GM23338 (cell line): ENCODE measurements at regions not wholly inside any gene's neighbourhood (a gene's known extent, or its start where the extent isn't known, plus 50 kb on each side); places are given as distances from the start of the nearest gene placed in this dataset.

Experiments
- ATAC-seq: fragments of 200-7000 bp; cut with Tn5 transposase; 3 replicates; pipeline ENCODE4 v1.9.1; 2020
- DNase-seq: peaks from one replicate; pipeline ENCODE4 v3.0.0-alpha.2; 2015; ENCODE audit warnings: low spot score
- H2AFZ ChIP-seq: fragments of 200-600 bp; sonication (generic); 2 replicates; pipeline ENCODE4 v1.8.0; 2016; ENCODE audit warnings: antibody characterized with exemption, mild to moderate bottlenecking, moderate library complexity
- H3F3A ChIP-seq: fragments of 200-600 bp; sonication (generic); replicated peaks from 2 replicates; pipeline ENCODE4 v1.8.0; 2017; ENCODE audit warnings: antibody characterized with exemption, mixed run types, low read depth
- H3K27ac ChIP-seq: fragments of 200-600 bp; sonication (generic); 2 replicates; pipeline ENCODE4 v1.6.1; 2016; ENCODE audit warnings: low read depth
- H3K27me3 ChIP-seq: fragments of 200-600 bp; sonication (generic); 2 replicates; pipeline ENCODE4 v1.8.0; 2016; ENCODE audit warnings: mild to moderate bottlenecking, mixed run types, moderate library complexity; ENCODE audit not compliant: insufficient read depth
- H3K36me3 ChIP-seq: fragments of 200-600 bp; sonication (generic); 2 replicates; pipeline ENCODE4 v1.8.0; 2016; ENCODE audit warnings: mild to moderate bottlenecking; ENCODE audit not compliant: insufficient read depth
- H3K4me1 ChIP-seq: fragments of 200-600 bp; sonication (generic); 2 replicates; pipeline ENCODE4 v1.8.0; 2016; ENCODE audit warnings: mild to moderate bottlenecking, moderate library complexity; ENCODE audit not compliant: insufficient read depth
- H3K4me2 ChIP-seq: fragments of 200-600 bp; sonication (generic); 2 replicates; pipeline ENCODE4 v1.7.1; 2017; ENCODE audit warnings: mixed run types
- H3K4me3 ChIP-seq: fragments of 200-600 bp; sonication (generic); 2 replicates; pipeline ENCODE4 v1.6.1; 2016; ENCODE audit warnings: mixed run types
- H3K79me2 ChIP-seq: fragments of 200-600 bp; sonication (generic); replicated peaks from 2 replicates; pipeline ENCODE4 v1.8.0; 2017; ENCODE audit warnings: mild to moderate bottlenecking; ENCODE audit not compliant: insufficient read depth
- H3K9me2 ChIP-seq: fragments of 200-600 bp; sonication (generic); 2 replicates; pipeline ENCODE4 v1.8.0; 2017; ENCODE audit not compliant: insufficient read depth
- H4K20me1 ChIP-seq: fragments of 200-600 bp; sonication (generic); replicated peaks from 2 replicates; pipeline ENCODE4 v1.8.0; 2017; ENCODE audit warnings: mild to moderate bottlenecking; ENCODE audit not compliant: insufficient read depth
- H3K27ac Mint-ChIP-seq: 2 replicates; pipeline ENCODE4 v1.8.0; 2020; ENCODE audit warnings: inconsistent platforms, mild to moderate bottlenecking, moderate library complexity, mixed read lengths
- H3K27me3 Mint-ChIP-seq: 3 replicates; pipeline ENCODE4 v1.8.0; 2022; ENCODE audit warnings: low read depth, mild to moderate bottlenecking, moderate library complexity, mixed read lengths, inconsistent platforms; ENCODE audit not compliant: insufficient read depth, poor library complexity
- H3K36me3 Mint-ChIP-seq: 3 replicates; pipeline ENCODE4 v1.8.0; 2021; ENCODE audit warnings: low read depth, mild to moderate bottlenecking, inconsistent platforms, moderate library complexity, mixed read lengths
- H3K4me1 Mint-ChIP-seq: 3 replicates; pipeline ENCODE4 v1.8.0; 2020; ENCODE audit warnings: mild to moderate bottlenecking, inconsistent platforms, mixed read lengths
- H3K4me3 Mint-ChIP-seq: 3 replicates; pipeline ENCODE4 v1.8.0; 2021; ENCODE audit warnings: moderate library complexity, mild to moderate bottlenecking, inconsistent platforms, mixed read lengths
- H3K9me3 Mint-ChIP-seq: 3 replicates; pipeline ENCODE4 v1.8.0; 2020; ENCODE audit warnings: moderate library complexity, mild to moderate bottlenecking, inconsistent platforms, mixed read lengths
- CREB1 ChIP-seq: fragments of 250-450 bp; sonication (Bioruptor Pico); IDR thresholded peaks from 2 replicates; pipeline ENCODE4 v1.5.0; 2020; ENCODE audit warnings: low read depth, mild to moderate bottlenecking, moderate library complexity
- CTCF ChIP-seq, 2 experiments: fragments of 200-600 bp in 1 of 2; sonication (generic) in 1 of 2; conservative IDR thresholded peaks; 2 replicates each; pipeline versions ENCODE4 v1.5.1 to v1.6.1; 2016 to 2017; ENCODE audit warnings: antibody characterized with exemption in 2 of 2, low read depth in 2 of 2, mild to moderate bottlenecking in 2 of 2, moderate library complexity in 1 of 2
- ETS1 ChIP-seq: IDR thresholded peaks from 2 replicates; pipeline ENCODE4 v1.6.1; 2016; ENCODE audit warnings: antibody characterized with exemption
- EZH2 ChIP-seq: fragments of 200-600 bp; sonication (generic); IDR thresholded peaks from one replicate; pipeline ENCODE4 v1.8.0; 2017; ENCODE audit warnings: antibody characterized with exemption, mild to moderate bottlenecking, low read depth; ENCODE audit not compliant: unreplicated experiment
- EZH2phosphoT487 ChIP-seq: fragments of 200-600 bp; sonication (generic); IDR thresholded peaks from one replicate; pipeline ENCODE4 v1.8.1; 2018; ENCODE audit warnings: antibody characterized with exemption; ENCODE audit not compliant: unreplicated experiment
- JUNB ChIP-seq: IDR thresholded peaks from one replicate; pipeline ENCODE4 v1.6.1; 2016; ENCODE audit warnings: antibody characterized with exemption; ENCODE audit not compliant: unreplicated experiment
- NANOG ChIP-seq: IDR thresholded peaks from 2 replicates; pipeline ENCODE4 v1.6.1; 2016; ENCODE audit warnings: antibody characterized with exemption, borderline replicate concordance
- POLR2AphosphoS5 ChIP-seq: IDR thresholded peaks from 2 replicates; pipeline ENCODE4 v1.6.1; 2016; ENCODE audit warnings: antibody characterized with exemption, low read depth
- STAT1 ChIP-seq: IDR thresholded peaks from one replicate; pipeline ENCODE4 v1.6.1; 2016; ENCODE audit warnings: antibody characterized with exemption; ENCODE audit not compliant: unreplicated experiment
- ZNF114 ChIP-seq: fragments of 250-450 bp; sonication (Bioruptor Pico); IDR thresholded peaks from 2 replicates; pipeline ENCODE4 v1.5.0; 2020; ENCODE audit warnings: mild to moderate bottlenecking, moderate library complexity
- ZNF331 ChIP-seq: fragments of 250-450 bp; sonication (Bioruptor Pico); IDR thresholded peaks from 2 replicates; pipeline ENCODE4 v1.5.0; 2020; ENCODE audit warnings: low read depth, mild to moderate bottlenecking, moderate library complexity
- TF ChIP-seq, protein P1 (sequence below): IDR thresholded peaks from one replicate; pipeline ENCODE4 v1.6.1; 2018; ENCODE audit warnings: antibody characterized with exemption; ENCODE audit not compliant: unreplicated experiment
- TF ChIP-seq, protein P2 (sequence below): fragments of 250-450 bp; sonication (Bioruptor Pico); IDR thresholded peaks from 2 replicates; pipeline ENCODE4 v1.5.0; 2020; ENCODE audit warnings: mild to moderate bottlenecking, moderate library complexity

DNA sequence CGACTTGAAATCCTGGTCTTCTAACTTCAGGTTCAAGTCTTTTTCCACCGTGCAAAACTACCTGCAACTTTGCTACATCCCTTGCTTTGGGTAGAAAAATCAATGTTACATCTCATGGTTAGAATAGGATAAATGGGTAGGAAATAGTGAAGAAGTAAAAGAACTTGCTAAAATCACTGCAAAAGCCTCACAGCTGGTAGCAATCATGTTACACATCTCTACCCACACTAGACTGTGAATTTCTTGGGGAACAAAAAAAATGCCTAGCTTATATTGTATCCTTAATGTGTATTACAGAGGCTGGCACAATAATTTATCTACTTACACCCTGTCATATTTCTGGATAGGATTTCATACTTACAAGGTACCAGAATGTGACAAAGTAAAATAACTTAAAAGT lies 133.8 kb downstream of the FAM181B start:
- Mint-ChIP-seq H3K4me3 (no peak overlapping the region), H3K27ac (no peak overlapping the region)
- no peak for ATAC-seq

More for the DNA sequence above, 133.8 kb downstream of the FAM181B start:
- H3K27ac ChIP-seq: no peak overlapping the region
- Mint-ChIP-seq H3K36me3 (no peaks in the 10 kb centered on the region), H3K9me3 (no peaks in the 10 kb centered on the region), H3K4me1 (peaks cover 5% of the 10 kb centered on the region; the same call in 1 of the 3 replicates), H3K27me3 (no peaks in the 10 kb centered on the region)
- H2AFZ ChIP-seq: no peak overlapping the region
- TF ChIP-seq, protein P1, sequence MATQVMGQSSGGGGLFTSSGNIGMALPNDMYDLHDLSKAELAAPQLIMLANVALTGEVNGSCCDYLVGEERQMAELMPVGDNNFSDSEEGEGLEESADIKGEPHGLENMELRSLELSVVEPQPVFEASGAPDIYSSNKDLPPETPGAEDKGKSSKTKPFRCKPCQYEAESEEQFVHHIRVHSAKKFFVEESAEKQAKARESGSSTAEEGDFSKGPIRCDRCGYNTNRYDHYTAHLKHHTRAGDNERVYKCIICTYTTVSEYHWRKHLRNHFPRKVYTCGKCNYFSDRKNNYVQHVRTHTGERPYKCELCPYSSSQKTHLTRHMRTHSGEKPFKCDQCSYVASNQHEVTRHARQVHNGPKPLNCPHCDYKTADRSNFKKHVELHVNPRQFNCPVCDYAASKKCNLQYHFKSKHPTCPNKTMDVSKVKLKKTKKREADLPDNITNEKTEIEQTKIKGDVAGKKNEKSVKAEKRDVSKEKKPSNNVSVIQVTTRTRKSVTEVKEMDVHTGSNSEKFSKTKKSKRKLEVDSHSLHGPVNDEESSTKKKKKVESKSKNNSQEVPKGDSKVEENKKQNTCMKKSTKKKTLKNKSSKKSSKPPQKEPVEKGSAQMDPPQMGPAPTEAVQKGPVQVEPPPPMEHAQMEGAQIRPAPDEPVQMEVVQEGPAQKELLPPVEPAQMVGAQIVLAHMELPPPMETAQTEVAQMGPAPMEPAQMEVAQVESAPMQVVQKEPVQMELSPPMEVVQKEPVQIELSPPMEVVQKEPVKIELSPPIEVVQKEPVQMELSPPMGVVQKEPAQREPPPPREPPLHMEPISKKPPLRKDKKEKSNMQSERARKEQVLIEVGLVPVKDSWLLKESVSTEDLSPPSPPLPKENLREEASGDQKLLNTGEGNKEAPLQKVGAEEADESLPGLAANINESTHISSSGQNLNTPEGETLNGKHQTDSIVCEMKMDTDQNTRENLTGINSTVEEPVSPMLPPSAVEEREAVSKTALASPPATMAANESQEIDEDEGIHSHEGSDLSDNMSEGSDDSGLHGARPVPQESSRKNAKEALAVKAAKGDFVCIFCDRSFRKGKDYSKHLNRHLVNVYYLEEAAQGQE: no peak
- TF ChIP-seq ZNF331 (CRISPR knock-in tag): no peak
- TF ChIP-seq ETS1: no peak
- TF ChIP-seq, protein P2, sequence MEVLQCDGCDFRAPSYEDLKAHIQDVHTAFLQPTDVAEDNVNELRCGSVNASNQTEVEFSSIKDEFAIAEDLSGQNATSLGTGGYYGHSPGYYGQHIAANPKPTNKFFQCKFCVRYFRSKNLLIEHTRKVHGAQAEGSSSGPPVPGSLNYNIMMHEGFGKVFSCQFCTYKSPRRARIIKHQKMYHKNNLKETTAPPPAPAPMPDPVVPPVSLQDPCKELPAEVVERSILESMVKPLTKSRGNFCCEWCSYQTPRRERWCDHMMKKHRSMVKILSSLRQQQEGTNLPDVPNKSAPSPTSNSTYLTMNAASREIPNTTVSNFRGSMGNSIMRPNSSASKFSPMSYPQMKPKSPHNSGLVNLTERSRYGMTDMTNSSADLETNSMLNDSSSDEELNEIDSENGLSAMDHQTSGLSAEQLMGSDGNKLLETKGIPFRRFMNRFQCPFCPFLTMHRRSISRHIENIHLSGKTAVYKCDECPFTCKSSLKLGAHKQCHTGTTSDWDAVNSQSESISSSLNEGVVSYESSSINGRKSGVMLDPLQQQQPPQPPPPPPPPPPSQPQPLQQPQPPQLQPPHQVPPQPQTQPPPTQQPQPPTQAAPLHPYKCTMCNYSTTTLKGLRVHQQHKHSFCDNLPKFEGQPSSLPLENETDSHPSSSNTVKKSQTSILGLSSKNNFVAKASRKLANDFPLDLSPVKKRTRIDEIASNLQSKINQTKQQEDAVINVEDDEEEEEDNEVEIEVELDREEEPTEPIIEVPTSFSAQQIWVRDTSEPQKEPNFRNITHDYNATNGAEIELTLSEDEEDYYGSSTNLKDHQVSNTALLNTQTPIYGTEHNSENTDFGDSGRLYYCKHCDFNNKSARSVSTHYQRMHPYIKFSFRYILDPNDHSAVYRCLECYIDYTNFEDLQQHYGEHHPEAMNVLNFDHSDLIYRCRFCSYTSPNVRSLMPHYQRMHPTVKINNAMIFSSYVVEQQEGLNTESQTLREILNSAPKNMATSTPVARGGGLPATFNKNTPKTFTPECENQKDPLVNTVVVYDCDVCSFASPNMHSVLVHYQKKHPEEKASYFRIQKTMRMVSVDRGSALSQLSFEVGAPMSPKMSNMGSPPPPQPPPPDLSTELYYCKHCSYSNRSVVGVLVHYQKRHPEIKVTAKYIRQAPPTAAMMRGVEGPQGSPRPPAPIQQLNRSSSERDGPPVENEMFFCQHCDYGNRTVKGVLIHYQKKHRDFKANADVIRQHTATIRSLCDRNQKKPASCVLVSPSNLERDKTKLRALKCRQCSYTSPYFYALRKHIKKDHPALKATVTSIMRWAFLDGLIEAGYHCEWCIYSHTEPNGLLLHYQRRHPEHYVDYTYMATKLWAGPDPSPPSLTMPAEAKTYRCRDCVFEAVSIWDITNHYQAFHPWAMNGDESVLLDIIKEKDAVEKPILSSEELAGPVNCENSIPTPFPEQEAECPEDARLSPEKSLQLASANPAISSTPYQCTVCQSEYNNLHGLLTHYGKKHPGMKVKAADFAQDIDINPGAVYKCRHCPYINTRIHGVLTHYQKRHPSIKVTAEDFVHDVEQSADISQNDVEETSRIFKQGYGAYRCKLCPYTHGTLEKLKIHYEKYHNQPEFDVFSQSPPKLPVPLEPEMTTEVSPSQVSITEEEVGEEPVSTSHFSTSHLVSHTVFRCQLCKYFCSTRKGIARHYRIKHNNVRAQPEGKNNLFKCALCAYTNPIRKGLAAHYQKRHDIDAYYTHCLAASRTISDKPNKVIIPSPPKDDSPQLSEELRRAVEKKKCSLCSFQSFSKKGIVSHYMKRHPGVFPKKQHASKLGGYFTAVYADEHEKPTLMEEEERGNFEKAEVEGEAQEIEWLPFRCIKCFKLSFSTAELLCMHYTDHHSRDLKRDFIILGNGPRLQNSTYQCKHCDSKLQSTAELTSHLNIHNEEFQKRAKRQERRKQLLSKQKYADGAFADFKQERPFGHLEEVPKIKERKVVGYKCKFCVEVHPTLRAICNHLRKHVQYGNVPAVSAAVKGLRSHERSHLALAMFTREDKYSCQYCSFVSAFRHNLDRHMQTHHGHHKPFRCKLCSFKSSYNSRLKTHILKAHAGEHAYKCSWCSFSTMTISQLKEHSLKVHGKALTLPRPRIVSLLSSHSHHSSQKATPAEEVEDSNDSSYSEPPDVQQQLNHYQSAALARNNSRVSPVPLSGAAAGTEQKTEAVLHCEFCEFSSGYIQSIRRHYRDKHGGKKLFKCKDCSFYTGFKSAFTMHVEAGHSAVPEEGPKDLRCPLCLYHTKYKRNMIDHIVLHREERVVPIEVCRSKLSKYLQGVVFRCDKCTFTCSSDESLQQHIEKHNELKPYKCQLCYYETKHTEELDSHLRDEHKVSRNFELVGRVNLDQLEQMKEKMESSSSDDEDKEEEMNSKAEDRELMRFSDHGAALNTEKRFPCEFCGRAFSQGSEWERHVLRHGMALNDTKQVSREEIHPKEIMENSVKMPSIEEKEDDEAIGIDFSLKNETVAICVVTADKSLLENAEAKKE (CRISPR knock-in tag): no peak
- no peak for TF ChIP-seq EZH2phosphoT487
- no peak for TF ChIP-seq ZNF114 (CRISPR knock-in tag)
- TF ChIP-seq CREB1 (CRISPR knock-in tag): no peak
- TF ChIP-seq POLR2AphosphoS5: no peak
- no peak for TF ChIP-seq JUNB
- TF ChIP-seq STAT1: no peak
- no peak for TF ChIP-seq EZH2
- TF ChIP-seq NANOG: no peak
- no peak for TF ChIP-seq CTCF (conservative IDR thresholded peaks at IDR 0.05; ENCODE audit: low read depth in 2 of 2)
- H4K20me1 ChIP-seq: no peaks in the 10 kb centered on the region
- DNase-seq: no peak
- H3K9me2 ChIP-seq: no peaks in the 10 kb centered on the region; the same call in 1 of the 2 replicates
- H3K79me2 ChIP-seq: no peaks in the 10 kb centered on the region
- no peaks in the 10 kb centered on the region for H3F3A ChIP-seq
- H3K27me3 ChIP-seq: no peaks in the 10 kb centered on the region
- H3K4me2 ChIP-seq: no peak overlapping the region
- H3K4me3 ChIP-seq: no peak overlapping the region
- H3K36me3 ChIP-seq: no peaks in the 10 kb centered on the region
- H3K4me1 ChIP-seq: no peaks in the 10 kb centered on the region
